ENCODE measurements at regions not wholly inside any gene's neighbourhood (a gene's known extent, or its start where the extent isn't known, plus 50 kb on each side); places are given as distances from the start of the nearest gene placed in this dataset.

DNA sequence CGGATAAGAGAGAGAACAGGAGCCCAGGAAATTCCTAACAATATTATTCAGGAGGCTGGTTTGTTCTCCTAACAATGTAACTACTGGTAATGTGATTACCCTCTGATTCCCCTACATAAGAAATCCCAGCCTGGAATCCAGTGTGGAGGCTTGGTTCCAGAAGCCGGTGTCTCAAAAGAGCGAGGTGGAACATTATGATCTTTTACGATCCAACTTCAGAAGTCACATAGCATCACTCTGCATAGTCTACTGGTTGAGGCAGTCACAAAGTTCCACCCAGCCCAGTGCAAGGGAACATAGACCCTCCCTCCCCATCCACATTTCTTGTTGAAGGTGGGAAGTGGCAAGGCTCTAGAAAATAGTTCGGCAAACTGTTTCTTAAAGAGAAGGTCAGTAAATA lies 81.6 kb upstream of the GALNT15 start:
- TF ChIP-seq EZH2 (IDR thresholded peaks at IDR 0.05) (no peak), POLR2AphosphoS5 (IDR thresholded peaks at IDR 0.05; ENCODE audit: borderline replicate concordance, low read depth, low read length) (no peak), FOXP2 (optimal IDR thresholded peaks at IDR 0.05; ENCODE audit: control extremely low read depth, extremely low read length, insufficient read depth) (no peak)

All from SK-N-MC (cell line).